K562 (cell line): ENCODE measurements at regions not wholly inside any gene's neighbourhood (a gene's known extent, or its start where the extent isn't known, plus 50 kb on each side); places are given as distances from the start of the nearest gene placed in this dataset.

Experiments used
- ATAC-seq: fragments of 200-7000 bp; cut with Tn5 transposase; 3 replicates; pipeline ENCODE4 v1.9.1; 2020; ENCODE audit warnings: moderate library complexity
- BruUV-seq: library from RNA; stranded (reverse); fragments of 400-500 nt; replicated peaks from 2 replicates; lab custom pipeline; 2021; lab: Mats Ljungman, UMichigan
- CTCF ChIA-PET: fragments of 300-600 bp; formaldehyde crosslinking; extraction: SDS; loops from one replicate; lab custom pipeline; 2021; ENCODE audit warnings: low intra/inter-chr PET ratio; lab: Yijun Ruan, JAX
- POLR2A ChIA-PET: fragments of 300-600, 350-650 bp; sonication (Branson Sonifier 250); formaldehyde crosslinking; extraction: SDS; loops from one replicate; lab custom pipeline; 2021; ENCODE audit warnings: antibody characterized with exemption, inconsistent platforms; lab: Yijun Ruan, JAX
- DNase-seq, 4 experiments: peaks; one replicate each; pipeline versions ENCODE4 v3.0.0 to v3.0.0-alpha.2; 2011 to 2018; ENCODE audit warnings: low spot score in 3 of 4, mixed read lengths in 3 of 4; ENCODE audit errors: extremely low read depth in 1 of 4
- FAIRE-seq: peaks from 2 replicates; lab custom pipeline; 2011; peaks lifted over from hg19 to GRCh38; lab: Jason Lieb, UNC
- H2AFZ ChIP-seq: 2 replicates; pipeline ENCODE4 v1.6.0; 2011; ENCODE audit warnings: low read depth, low read length, control low read depth, inconsistent platforms
- H3K27ac ChIP-seq: fragments of 200-600 bp; 3 replicates; pipeline ENCODE4 v1.8.0; 2011; ENCODE audit warnings: low read depth, mild to moderate bottlenecking, control low read depth, inconsistent platforms, low read length, moderate library complexity, mixed read lengths; ENCODE audit errors: extremely low read depth
- H3K27me3 ChIP-seq, 2 experiments: fragments of 300-600 bp in 1 of 2; 2 replicates in 1 of 2; 3 replicates in 1 of 2; pipeline versions ENCODE4 v1.6.0 to v1.8.0; 2011; ENCODE audit warnings: inconsistent platforms in 2 of 2, low read length in 2 of 2, mild to moderate bottlenecking in 1 of 2, mixed read lengths in 1 of 2, moderate library complexity in 1 of 2; ENCODE audit not compliant: control insufficient read depth in 2 of 2, insufficient read depth in 2 of 2
- H3K36me3 ChIP-seq: fragments of 300-600 bp; 3 replicates; pipeline ENCODE4 v1.8.0; 2011; ENCODE audit warnings: mild to moderate bottlenecking, low read length, inconsistent platforms; ENCODE audit not compliant: control insufficient read depth, insufficient read depth
- H3K4me1 ChIP-seq, 2 experiments: fragments of 200-600 bp in 1 of 2; replicated peaks in 1 of 2; 2 replicates in 1 of 2; 3 replicates in 1 of 2; pipeline versions ENCODE4 v1.5.1 to v1.8.0; 2011; ENCODE audit warnings: inconsistent platforms in 2 of 2, low read length in 2 of 2, mild to moderate bottlenecking in 1 of 2, mixed read lengths in 1 of 2, moderate library complexity in 1 of 2; ENCODE audit not compliant: control insufficient read depth in 2 of 2, insufficient read depth in 2 of 2
- H3K4me2 ChIP-seq: 2 replicates; pipeline ENCODE4 v1.6.1; 2011; ENCODE audit warnings: low read length, control low read depth, inconsistent platforms, mixed read lengths; ENCODE audit not compliant: insufficient read depth
- H3K4me3 ChIP-seq: fragments of 200-600 bp; sonication (generic), shearing (Covaris generic); 2 replicates; pipeline ENCODE4 v1.5.1; 2016; ENCODE audit warnings: control low read depth, inconsistent platforms
- H3K79me2 ChIP-seq: fragments of 200-600 bp; 3 replicates; pipeline ENCODE4 v1.8.0; 2011; ENCODE audit warnings: low read length, inconsistent platforms; ENCODE audit not compliant: control insufficient read depth, insufficient read depth
- H3K9ac ChIP-seq, 2 experiments: 2 replicates each; pipeline versions ENCODE4 v1.6.0 to v1.6.1; 2011; ENCODE audit warnings: low read depth in 2 of 2, low read length in 2 of 2, control low read depth in 1 of 2, inconsistent platforms in 1 of 2, mild to moderate bottlenecking in 1 of 2, mixed read lengths in 1 of 2; ENCODE audit not compliant: insufficient read depth in 1 of 2
- H3K9me1 ChIP-seq: one replicate; pipeline ENCODE4 v1.6.0; 2011; ENCODE audit warnings: inconsistent platforms, mild to moderate bottlenecking, low read length, moderate library complexity; ENCODE audit not compliant: control insufficient read depth, insufficient read depth
- H3K9me3 ChIP-seq: replicated peaks from 2 replicates; pipeline ENCODE4 v1.5.1; 2011; ENCODE audit warnings: low read depth, low read length, inconsistent platforms; ENCODE audit not compliant: control insufficient read depth, insufficient read depth
- H4K20me1 ChIP-seq: replicated peaks from 2 replicates; pipeline ENCODE4 v1.6.1; 2011; ENCODE audit warnings: low read length, inconsistent platforms, mixed read lengths; ENCODE audit not compliant: control insufficient read depth, insufficient read depth
- HINFP ChIP-seq: fragments of 450-650 bp; conservative IDR thresholded peaks from 2 replicates; pipeline ENCODE4 v1.6.1; 2016; ENCODE audit warnings: missing genetic modification characterization, low read depth, mild to moderate bottlenecking, control low read depth, missing compliant biosample characterization
- NFE2 ChIP-seq: IDR thresholded peaks from 2 replicates; pipeline ENCODE4 v1.6.1; 2014; ENCODE audit warnings: antibody characterized with exemption, low read depth
- TCF7 ChIP-seq: sonication (generic); IDR thresholded peaks from 2 replicates; pipeline ENCODE4 v1.6.1; 2016; ENCODE audit warnings: antibody characterized with exemption, borderline replicate concordance
- ZNF766 ChIP-seq: fragments of 200-800 bp; sonication (Bioruptor generic); conservative IDR thresholded peaks from 2 replicates; pipeline ENCODE4 v1.6.1; 2016; ENCODE audit warnings: missing genetic modification characterization, missing compliant biosample characterization
- WGBS: fragments of 100-300 bp; shearing (Covaris generic); methylation state at CpG from one replicate; pipeline ENCODE4 v1.1.6; 2016; ENCODE audit warnings: low coverage, mixed read lengths; ENCODE audit not compliant: insufficient coverage; ENCODE audit errors: missing lambda C conversion rate; 5-methylcytosine and 5-hydroxymethylcytosine counted together
- in situ Hi-C: fragments of 300-500 bp; cut with MboI; formaldehyde crosslinking; loops from 4 replicates; pipeline ENCODE4 v1.15.0; 2018; ENCODE audit warnings: inconsistent platforms, mixed read lengths
- intact Hi-C: fragments of 100-400 bp; cut with micrococcal nuclease; formaldehyde crosslinking; loops from 2 replicates; pipeline ENCODE4 v1.14.2; 2022

DNA sequence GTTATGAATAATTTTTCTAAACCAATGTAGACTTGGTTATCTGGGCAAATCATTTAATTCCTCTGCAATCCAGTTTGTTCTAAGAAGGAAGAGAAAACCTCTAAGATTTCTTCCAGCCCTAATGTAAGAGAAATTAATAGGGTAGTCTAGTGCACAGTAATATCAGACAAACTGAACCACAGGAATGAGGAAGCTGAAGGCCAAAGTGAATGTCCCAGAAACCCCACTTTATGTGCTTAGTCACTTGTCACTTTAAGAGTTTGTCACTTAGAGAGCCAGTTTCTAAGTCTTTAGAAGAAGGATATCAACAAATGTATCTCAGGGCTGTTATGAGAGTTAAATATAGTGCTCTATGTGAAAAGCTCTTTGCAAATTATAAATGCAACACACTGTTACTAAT, 750.6 kb downstream of the DIAPH3 start:
- Histone ChIP-seq H3K4me1 (no peaks in the 10 kb centered on the region), H3K27ac (no peak overlapping the region), H3K36me3 (no peaks in the 10 kb centered on the region), H3K4me2 (no peak overlapping the region), H3K27me3 (no peaks in the 10 kb centered on the region; a peak in 1 of 5 replicates), H2AFZ (no peak overlapping the region), H3K9me1 (no peaks in the 10 kb centered on the region), H3K79me2 (no peaks in the 10 kb centered on the region), H3K4me3 (no peak overlapping the region), H3K9ac (no peak overlapping the region), H3K9me3 (no peaks in the 10 kb centered on the region), H4K20me1 (no peaks in the 10 kb centered on the region)
- in situ Hi-C loops = no loop called here
- BruUV-seq = no TSS peak
- intact Hi-C loops = no loop called here
- POLR2A ChIA-PET = no interaction called here
- CTCF ChIA-PET = no interaction called here
- no peak for TF ChIP-seq TCF7
- peak; percentile 44; the same call in 1 of the 2 replicates for TF ChIP-seq NFE2
- peak; percentile 70 for TF ChIP-seq ZNF766 (CRISPR knock-in tag)
- no peak for ATAC-seq
- no peak for DNase-seq
- FAIRE-seq = no peak

GRCh38 chr13:59414006-59414405, 749.7 kb downstream of the DIAPH3 start:
- BruUV-seq = no TSS peak

More at GRCh38 chr13:59414006-59414405, 749.7 kb downstream of the DIAPH3 start:
- Histone ChIP-seq H3K9me1 (no peaks in the 10 kb centered on the region), H2AFZ (no peak overlapping the region), H3K4me1 (no peaks in the 10 kb centered on the region), H3K79me2 (no peaks in the 10 kb centered on the region), H3K36me3 (no peaks in the 10 kb centered on the region), H4K20me1 (no peaks in the 10 kb centered on the region), H3K27ac (no peak overlapping the region), H3K4me3 (no peak overlapping the region), H3K27me3 (no peaks in the 10 kb centered on the region; a peak in 1 of 5 replicates), H3K9ac (no peak overlapping the region), H3K4me2 (no peak overlapping the region), H3K9me3 (no peaks in the 10 kb centered on the region)
- no peak for TF ChIP-seq HINFP
- DNase-seq = no peak
- ATAC-seq = no peak
- intact Hi-C loops = no loop called here
- WGBS = 0% methylated on average over 1 of the region's 1 CpG
- ChIA-PET POLR2A (no interaction called here), CTCF (no interaction called here)
- FAIRE-seq = no peak
- in situ Hi-C loops = no loop called here
